Glomerular visceral epithelial cell (primary cell): ENCODE measurements at regions not wholly inside any gene's neighbourhood (a gene's known extent, or its start where the extent isn't known, plus 50 kb on each side); places are given as distances from the start of the nearest gene placed in this dataset.
"Not testable (repeated sequence)": the region's sequence is repeated elsewhere in the genome, so short reads cannot be mapped to it uniquely, and the experiment has no call there.

ENCODE experiments used
- DNase-seq: peaks from one replicate; pipeline ENCODE4 v3.0.0-alpha.2; 2016; ENCODE audit errors: extremely low spot score

DNA sequence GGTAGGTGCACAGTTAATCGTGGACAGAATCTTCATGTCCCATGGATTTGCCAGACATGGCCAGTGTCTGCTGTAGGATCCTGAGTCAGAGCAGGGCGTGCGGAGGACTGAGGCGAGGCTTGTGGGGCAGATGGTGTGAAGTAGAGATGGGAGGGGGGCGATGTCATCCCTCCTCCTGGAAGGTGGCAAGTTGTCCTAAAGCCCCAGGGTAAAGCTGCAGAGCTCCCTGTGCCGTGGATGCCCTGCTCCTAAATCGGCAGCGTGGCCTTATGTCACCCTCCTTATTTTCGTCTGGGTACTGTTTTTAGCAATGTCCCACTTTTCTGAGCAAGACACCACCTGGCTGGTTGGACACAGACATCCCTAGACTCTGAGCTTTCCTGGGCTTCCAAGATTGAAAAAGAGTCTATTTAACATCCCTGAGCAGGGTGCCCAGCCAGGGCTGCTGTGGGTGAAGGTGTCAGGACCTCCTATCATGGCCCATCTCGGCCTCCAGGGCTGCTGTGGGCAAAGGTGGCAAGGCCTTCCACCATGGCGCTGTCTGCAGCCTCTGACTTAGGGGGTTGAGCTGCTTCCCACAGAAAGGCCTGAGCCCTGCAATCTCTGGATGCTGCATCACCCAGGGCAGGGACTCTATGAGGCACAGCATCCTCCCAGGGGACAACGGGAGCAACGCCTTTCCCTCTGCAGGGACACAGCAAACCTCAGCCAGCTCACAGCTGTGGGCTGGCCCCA, 145.4 kb downstream of the TTLL2 start:
- DNase-seq, result no peak

DNA sequence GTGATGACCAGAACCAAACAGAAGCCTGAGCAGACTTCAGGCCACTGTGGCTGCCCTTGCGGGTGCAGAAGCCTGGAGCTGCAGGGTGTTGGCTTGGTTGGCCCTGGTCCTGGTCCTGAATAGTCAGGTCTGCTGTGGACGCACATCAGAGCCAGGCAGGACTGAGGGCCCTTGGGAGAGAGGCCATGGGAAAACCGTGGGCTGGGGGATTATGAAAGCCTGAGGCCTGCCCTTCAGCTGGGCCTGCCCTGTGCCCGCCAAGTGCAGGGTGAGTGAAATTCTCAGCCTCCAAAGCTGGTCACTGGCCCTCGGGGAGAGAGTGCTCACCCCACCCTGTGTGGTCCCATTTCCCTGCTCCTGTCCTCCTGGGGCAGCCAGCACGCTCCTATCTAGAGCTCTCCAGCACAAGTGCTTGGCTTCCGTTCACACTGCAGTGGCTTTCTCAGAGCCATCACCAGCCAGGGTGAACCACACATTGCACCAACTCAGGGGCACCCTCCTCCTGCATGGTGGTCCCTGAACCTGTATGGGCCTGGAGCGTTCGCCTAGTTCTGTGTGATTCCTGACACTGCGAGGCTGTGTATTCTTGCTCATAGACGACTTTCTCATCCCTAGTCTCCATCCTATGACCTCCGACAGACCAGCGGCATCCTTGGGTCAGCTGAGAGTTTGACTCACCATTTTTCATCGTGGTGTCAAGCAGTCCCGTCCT, 146.1 kb downstream of the TTLL2 start:
- DNase-seq, result no peak

DNA sequence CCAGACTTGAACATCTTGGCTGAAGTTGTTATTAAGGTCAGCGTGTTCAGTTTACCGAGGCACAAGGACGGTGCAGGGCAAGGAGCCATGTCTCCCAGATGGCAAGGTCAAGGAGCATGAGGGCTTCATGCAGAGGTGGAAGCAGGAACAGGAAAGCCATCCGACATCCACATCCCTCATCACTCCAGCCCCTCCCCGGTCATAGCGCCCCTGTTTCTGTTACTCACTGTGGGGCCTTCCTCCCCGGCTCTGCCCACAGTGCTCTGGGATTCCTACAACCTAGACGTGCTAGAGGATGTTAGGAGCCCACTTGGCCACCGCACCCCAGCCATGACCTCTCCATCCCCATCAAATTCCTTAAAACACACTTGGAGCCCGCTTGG, 146.7 kb downstream of the TTLL2 start:
- DNase-seq, result no peak

DNA sequence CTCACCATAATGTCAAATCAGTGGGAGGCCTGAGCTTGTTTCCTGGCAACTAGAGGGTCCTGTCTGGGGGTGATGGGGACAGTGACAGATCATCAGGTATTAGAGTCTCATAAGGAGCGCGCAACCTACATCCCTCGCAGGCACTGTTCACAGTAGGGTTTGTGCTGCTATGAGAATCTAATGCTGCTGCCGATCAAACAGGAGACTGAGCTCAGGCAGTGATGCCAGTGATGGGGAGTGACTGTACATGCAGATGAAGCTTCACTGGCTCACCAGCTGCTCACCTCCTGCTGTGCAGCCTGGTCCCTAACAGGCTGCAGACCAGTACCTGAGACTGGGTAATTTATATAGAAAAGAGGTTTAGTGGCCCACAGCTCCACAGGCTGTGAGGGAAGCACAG, 147.3 kb downstream of the TTLL2 start:
- no peak for DNase-seq

DNA sequence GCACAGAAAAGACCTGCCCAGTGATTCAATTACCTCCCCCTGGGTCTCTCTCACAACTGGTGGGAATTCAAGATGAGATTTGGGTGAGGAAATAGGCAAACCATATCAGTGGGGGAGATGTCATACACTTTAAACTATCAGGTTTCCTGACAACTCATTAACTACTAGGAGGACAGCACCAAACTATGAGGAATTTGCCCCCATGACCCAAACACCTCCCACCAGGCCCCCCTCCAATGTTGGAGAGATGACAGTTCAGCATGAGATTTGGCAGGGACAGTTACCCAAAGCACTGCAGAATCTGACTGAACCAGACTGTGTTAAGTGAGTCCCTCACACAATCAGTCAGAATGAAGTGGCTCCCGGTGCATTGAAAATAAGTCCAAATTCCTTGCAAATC, 148.0 kb downstream of the TTLL2 start:
- no peak for DNase-seq

DNA sequence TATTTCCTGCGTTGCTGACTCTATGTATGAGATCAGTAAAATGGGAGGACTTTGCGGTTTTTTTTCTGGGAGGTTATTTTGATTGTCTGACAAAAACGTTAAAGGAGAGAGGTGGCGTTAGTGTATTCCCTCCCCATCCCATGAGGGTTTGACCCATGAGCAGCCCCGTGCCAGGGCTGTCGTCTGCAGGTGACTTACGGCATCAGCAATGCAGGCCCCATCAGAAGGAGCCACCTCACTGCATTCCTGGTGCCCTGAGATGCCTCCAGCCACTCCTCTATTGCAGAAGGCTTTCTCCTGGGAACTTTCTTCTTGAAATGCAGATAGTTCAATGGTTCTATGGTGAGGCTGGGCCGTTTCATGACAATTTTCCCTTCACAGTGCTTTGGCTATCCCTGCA, 149.3 kb downstream of the TTLL2 start:
- no peak for DNase-seq

DNA sequence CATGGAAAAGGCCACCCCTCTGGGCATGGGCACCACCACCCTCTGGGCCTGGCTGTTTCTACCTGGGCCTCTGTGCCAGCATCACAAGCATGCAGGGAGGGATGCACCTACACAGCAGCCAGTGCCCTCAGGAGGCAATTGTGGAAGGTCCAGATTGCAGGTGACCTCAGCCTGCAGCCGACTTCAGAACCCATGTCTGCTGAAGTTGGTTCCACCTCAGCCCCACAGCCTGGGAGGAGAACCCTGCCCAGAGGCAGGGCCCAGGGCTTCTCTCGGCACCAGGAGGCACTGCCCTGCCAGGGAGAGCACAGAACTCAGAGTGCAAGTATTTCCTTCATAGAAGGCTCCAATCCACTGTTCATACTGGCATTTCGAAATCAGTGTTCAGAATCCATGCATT, 149.8 kb downstream of the TTLL2 start:
- DNase-seq, result no peak

DNA sequence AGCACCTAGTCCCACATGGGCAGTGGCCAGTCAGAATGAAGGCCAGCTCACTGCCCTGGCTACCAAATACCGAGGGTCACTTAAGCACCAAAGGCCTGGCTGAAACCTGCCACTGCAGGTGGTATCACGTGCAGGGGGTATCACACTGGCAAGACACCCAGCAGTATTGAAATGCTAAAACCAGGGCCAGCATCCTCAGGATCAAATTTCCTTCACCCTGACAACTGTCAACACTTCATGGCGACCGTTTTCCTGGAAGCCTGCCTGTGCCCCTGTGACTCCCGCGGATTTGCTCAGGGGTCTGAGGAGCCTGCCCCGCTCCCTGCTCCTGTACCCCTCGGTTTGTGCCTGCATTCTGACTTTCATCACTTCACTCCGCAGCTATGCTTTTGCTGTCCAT, 151.1 kb downstream of the TTLL2 start:
- no peak for DNase-seq

DNA sequence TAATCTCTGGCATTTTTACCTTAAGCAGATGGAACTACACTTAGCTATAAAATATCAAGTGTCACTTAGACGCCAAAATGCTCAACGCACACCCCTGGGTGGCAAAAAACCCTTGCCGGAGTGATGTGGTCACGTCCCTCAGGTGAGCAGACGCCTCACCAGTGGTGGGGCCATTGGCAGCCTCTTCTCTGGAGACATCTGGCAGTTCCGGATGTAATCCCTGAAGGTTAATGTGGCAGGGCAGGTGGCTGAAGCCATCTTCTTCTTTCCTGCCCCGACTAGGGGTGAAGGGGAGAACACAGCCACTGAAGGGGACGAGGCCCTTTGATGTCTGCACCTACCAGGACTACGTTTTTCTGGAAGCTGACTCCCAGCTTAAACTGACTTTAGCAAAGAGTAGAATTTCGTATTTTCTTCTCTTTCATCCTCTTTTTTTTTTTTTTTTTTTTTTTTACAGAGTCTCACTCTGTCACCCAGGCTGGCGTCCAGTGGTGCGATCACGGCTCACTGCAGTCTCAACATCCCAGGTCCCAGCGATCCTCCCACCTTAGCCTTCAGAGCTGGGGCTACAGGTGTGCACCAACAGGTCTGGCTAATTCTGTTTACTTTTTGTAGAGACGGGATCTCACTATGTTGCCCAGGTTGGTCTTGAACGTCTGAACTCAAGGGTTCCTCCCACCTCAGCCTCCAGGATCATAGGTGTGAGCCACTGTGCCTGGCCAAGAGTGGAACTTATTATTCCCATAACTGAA, 152.1 kb downstream of the TTLL2 start:
- DNase-seq, result no peak

DNA sequence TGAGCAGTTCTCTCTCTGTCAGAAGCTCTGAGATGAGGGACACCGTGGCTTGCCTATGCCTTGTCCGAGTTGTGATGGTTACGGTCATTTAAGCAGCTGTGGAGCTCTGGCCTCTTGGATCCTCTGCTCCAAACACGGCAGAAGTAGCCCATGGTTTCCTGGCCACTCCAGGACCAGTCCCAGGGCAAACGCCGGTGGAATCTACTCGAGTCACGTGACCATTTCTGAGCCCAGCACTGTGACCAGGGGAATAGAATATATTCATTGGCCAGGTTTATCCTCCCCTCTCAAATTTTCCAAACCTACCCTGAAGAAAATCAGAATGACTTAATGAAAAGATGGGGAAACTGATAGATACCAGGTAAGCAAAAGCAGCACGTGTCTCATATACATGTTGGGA, 152.8 kb downstream of the TTLL2 start:
- DNase-seq, result no peak

DNA sequence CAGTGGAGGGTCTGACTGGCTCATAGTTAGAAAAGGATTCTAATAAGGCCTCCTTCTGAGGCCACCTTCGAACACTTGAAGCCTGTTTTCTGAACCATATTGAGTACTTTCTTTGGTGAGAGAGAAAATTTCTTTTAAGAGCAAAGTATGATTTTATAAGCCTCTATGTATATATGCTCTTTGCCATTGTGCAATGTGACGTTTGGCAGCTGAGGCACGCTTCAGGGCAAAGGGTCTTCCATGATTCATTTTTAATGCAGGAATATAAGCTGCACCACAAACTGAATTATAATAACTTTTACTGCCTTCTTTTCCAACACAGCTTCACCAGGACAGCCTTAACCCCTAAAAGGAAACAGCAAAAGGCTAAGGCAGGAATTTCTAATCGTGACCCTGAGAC, 154.4 kb downstream of the TTLL2 start:
- no peak for DNase-seq

DNA sequence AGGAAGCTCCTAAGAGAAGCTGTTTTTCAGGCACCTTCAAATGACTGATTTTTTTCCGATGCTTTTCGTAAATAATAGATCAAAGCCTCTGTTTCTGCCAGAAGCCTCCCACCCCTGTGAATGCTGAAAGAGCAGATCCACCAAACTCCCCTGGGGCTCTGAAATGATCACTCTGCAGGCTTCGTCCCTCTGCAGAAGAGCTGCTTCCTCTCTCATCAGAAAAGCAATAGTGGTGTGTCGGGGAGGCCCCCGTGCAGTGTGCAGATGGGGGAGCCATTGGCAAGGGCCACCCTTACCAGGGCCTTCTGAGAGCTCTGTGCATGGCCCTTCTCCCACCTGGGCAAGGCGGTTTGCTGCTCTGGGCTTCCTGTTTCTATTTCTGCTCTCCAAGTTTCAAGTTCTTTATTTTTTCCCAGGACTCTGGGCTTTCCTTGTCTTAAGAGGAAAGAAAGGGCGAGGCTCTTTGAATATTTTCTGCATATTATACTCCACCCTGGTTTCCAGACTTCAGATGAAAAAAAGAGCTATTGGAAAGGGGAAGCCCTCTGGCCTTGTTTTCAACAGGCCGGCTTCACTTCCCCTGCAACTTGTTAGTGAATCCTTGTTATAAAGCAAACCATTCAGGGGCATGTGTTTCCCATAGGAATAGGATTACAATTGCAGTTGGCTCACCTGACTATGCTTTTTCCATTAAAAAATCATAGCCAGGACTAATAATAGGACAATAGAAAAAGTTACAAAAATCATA, 155.2 kb downstream of the TTLL2 start:
- DNase-seq, result no peak

DNA sequence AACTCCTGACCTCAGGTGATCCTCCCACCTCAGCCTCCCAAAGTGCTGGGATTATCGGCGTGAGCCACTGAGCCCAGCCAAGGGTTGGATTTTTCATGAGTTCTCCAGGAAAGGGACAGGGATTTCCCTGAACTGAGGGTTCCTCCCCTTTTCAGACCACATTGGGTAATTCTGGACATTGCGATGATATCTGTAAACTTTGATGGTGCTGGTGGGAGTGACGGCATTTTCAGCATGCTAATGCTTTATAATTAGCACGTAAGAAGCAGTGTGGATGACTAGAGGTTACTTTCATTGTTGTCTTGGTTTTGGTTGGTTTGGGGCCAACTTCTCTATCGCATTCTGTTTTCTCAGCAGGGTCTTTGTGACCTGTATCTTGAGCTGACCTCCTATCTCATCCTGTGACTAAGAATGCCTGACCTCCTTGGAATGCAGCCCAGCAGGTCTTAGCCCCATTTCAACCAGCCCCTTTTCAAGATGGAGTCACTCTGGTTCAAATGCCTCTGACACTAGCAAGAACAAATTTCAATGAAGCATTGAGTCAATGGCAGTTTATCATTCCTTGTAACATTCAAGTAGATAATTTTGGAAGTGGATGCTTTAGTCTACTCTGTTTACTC, 156.5 kb downstream of the TTLL2 start:
- DNase-seq, result no peak

DNA sequence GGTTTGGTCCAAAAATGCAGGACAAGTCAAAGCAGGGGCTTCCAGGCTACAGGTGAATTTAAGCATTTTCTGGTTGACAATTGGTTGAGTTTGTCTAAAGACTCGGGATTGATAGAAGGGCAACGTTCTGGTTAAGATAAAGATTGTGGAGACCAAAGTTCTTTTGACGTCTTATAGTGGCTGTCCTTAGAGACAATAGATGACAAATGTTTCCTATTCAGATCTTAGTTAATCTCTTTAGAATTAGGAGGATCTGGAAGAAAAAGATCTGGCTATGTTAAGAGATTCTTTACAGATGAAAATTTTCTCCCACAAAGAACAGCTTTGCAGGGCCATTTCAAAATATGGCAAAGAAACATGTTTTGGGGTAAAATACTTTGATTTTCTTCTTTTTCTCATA, 157.9 kb downstream of the TTLL2 start:
- not testable (repeated sequence) for DNase-seq

DNA sequence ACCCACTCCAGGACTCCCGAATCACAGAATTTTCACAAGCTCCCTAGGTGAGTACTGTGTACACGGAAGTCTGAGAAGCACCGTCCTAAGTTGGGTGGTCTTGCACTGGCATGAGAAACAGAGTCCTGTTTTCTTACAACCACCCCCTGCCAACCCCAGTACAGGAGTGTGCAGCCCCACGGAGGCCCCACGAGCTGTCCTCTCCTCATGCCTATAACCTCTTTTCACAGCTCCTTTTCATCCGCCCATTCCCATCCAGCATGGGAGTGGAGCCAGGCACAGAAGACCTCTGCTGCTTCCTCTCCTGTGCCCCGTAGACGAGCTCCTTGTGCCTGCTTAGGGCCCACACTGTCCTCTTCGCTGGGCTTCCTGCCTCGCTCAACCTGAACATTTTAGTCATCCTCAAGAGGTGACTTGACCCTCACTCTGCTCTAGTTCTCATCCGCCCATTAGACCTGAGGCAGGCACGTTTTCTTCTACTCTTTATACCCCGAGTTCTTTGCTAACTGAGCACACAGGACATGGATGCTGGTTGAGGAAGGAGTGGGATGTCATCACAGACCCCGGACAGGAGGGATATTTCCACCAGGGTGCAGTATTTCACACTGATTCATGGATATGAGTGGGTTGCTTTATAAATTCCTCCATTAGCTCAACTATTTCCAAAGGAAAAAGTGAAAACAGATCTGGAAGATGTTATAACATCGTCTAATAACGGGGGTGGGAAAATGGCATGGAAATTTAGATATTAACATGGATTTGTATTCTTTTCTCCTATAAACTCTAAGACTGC, 160.5 kb downstream of the TTLL2 start:
- no peak for DNase-seq

DNA sequence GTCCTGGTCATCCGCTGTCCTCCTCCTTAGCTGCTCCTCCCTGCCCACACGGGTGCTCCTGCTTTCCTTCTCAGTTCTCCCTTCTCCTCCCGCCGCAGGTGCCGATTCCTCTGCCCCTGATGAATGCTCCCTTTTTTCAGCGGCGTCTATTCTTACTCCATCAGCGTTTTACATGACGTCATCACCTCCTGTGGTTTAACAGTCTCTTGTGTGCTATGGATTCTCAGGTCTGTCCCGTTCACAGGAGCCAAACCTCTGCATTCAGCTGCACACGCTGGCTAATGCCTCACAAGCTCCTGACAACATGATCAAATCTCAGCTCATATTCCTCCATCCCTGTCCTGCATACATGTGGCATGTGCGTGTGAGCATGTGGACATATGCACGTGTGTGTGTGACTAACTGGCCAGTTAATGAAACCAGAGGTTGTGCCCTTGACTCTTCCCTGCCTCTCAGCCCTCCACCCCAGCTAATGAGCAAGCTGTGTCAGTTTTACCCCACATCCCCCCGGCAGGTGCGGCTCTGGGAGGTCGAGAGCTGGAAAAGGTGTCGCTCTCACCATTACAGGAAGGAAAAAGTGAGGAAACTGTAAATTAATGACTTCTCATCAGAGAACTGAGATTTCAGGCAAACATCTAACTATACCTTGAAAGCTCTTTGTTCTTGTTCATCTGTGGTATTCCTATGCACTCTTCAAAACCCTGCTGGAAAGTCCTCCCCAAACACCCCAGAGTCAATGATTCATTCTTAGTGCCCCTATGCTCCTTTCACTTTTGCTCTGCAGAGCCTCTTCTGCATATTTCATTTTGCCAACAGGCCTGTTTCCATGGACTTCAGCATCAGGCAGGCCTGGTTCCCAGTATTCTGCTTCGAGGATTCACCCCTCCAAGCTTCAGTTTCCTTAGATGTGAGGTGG, 163.1 kb downstream of the TTLL2 start:
- DNase-seq, result no peak

DNA sequence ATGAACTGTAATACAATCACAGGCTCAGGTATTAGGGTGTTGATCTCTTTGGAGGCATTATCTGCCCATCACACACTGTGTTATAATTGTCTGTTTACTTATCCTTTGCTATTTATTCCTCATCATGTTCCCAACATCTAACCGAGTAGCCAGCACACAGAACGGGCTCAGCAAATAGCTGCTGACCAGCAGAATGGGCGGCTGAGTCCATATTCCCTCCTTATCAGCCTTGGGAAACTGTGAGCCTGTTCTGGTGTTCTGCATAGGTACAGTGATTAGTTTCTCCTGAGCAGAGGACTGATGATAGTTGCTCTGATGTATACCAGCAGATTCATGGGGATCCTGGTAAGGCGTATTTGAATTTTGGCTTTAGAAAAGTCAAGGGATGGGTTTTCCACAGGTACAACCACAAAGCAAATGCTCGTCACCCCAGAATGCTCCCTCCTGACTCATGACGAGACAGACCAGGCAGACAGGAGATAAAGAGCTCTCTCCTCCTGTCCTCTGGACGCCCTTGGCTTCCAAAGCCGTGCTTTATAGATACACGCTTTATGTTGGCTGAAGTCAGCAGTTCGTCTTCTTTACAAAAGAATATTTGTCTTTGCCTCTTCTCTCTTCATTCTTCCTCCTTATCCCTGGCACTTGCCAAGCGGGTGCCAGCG, 166.7 kb downstream of the TTLL2 start:
- DNase-seq, result no peak

DNA sequence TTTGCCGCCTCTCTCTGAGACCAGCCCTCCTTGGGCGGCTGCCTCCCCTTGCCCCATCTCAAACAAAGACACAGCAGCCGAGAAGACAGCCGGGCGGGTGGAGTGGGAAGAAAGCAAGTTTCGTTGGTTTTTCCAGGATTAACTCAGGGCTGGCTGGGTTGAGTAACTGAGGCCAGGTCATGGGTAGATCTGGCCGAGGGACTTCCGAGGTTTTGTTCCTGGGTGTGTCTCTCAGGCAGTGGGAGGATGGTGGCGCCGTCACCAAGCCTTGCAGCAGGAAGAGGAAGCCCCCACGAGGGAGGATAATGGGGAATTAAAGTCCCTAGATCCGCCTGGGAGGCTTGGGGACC, 167.2 kb downstream of the TTLL2 start:
- DNase-seq, result no peak

DNA sequence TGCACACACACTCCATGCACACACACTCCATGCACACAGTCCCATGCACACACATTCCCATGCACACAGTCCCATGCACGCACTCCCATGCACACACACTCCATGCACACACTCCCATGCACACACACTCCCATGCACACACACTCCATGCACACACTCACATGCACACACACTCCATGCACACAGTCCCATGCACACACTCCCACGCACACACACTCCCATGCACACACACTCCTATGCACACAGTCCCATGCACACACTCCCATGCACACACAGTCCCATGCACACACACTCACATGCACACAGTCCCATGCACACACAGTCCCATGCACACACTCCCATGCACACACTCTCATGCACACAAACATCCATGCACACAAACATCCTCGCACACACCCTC, 168.4 kb downstream of the TTLL2 start:
- DNase-seq, result no peak
